Motor neuron (in vitro differentiated cells): ENCODE measurements at regions not wholly inside any gene's neighbourhood (a gene's known extent, or its start where the extent isn't known, plus 50 kb on each side); places are given as distances from the start of the nearest gene placed in this dataset.

Experiments
- ATAC-seq, 8 experiments: fragments of 200-7000 bp; cut with Tn5 transposase; replicated peaks in 6 of 8; 2 replicates each; pipeline ENCODE4 v1.8.0; 2021; ENCODE audit warnings: mild to moderate bottlenecking in 8 of 8, moderate library complexity in 8 of 8
- H3K27ac ChIP-seq, 2 donors: fragments of 250-450 bp; sonication (Bioruptor Pico); 2 replicates each; pipeline ENCODE4 v1.9.0; 2021; ENCODE audit warnings: antibody characterized with exemption in 2 of 2, mild to moderate bottlenecking in 2 of 2, moderate library complexity in 1 of 2
- H3K4me1 ChIP-seq, 2 donors: fragments of 250-450 bp; sonication (Bioruptor Pico); replicated peaks in 1 of 2; 2 replicates each; pipeline ENCODE4 v1.6.1; 2021; ENCODE audit warnings: antibody characterized with exemption in 2 of 2, mild to moderate bottlenecking in 2 of 2, moderate library complexity in 1 of 2
- H3K4me3 ChIP-seq, 5 donors: fragments of 250-450 bp; sonication (Bioruptor Pico); 2 replicates each; pipeline ENCODE4 v1.9.0; 2021; ENCODE audit warnings: antibody characterized with exemption in 5 of 5, mild to moderate bottlenecking in 5 of 5, moderate library complexity in 4 of 5
- WGBS, 10 experiments: fragments of 450-650 bp; shearing (Covaris generic); methylation state at CpG; one replicate each; pipeline ENCODE4 v1.0.0; 2022; 5-methylcytosine and 5-hydroxymethylcytosine counted together
- in situ Hi-C, 9 experiments: fragments of 400-800 bp; cut with MboI; loops; one replicate each; pipeline ENCODE4 v1.15.0; 2021; ENCODE audit warnings: low sequenced_read_pairs in 9 of 9, low pct_unique_long_range_greater_than_20kb in 2 of 9; ENCODE audit not compliant: unreplicated experiment in 9 of 9

DNA sequence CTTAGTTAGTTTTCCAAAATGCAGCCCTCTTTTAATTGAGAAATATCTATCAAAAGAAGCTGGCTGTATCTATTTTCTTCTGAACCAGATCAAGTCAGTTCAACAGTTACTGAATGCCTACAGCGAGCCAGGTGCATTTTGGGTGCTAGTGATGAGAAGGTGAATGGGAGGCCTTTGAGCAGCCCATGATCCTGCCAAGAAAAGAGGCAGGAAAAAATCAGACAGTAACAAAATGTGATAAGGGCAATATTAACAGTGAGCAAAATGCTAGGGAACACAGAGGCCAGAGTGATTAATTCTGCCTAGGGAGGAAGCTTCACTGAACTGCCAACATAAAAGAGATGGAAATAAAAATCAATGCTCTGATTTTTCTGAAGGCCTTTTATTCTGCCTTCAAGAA, 248.5 kb downstream of the SNCA start:
- peak in 5 of 8 experiments; percentile 36 to 83 (median 59) for ATAC-seq
- Histone ChIP-seq H3K4me3 (no peak overlapping the region), H3K27ac (no peak overlapping the region), H3K4me1 (peaks cover 11 to 42% of the 10 kb centered on the region in 2 donors)
- in situ Hi-C loops, result no loop called here
- WGBS, 10 experiments, result 33 to 100% (median 75%) methylated on average over 1 of the region's 1 CpG; no CpG with 5 or more reads in 3 of the 10 experiments

DNA sequence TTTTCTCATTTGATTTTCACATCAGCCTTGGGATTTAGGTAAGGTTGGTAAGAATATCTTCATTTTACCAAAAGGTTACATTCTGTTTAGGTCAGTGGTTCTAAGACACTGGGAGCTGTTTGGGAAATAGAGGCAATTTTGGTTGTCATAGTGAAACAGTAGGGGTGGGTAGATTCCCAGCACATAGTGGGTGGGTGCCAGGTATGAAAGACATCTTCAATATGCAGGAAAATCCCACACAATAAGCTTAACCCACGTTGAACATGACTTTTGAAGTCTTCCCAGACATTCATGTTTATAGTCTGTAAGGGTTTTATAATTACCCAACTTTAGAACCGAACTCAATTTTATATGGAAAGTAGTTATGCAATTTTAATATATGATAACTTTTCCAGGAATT, 249.6 kb downstream of the SNCA start:
- peaks cover 11 to 42% of the 10 kb centered on the region in 2 donors for H3K4me1 ChIP-seq
- WGBS, 10 experiments, result 14 to 71% (median 58%) methylated on average over 1 to 2 of the region's 2 CpGs; no CpG with 5 or more reads in 4 of the 10 experiments
- in situ Hi-C loops, result no loop called here
- H3K27ac ChIP-seq, result no peak overlapping the region
- no peak overlapping the region for H3K4me3 ChIP-seq
- ATAC-seq, result no peak

DNA sequence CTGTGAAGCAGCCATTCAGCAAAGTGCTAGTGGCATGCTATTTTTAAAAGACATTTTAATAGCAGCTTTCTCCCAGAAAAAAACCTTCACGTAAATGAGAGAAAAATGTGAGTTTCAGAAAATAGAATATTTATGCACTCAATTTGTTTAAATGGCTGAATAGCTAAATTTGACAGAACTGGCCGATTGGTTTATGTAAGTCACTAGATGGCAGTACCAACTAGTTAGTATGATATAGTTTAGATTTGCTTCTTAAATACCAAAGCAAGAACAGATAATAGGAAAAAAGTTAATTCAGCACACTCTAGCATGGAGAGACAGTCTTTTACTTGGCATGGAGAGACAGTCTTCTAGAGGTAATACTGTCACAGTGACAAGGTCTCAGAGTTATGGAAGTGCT, 250.1 kb downstream of the SNCA start:
- 7 to 90% (median 39%) methylated on average over 1 to 2 of the region's 2 CpGs for WGBS, 10 experiments
- Histone ChIP-seq H3K4me1 (peaks cover 11 to 42% of the 10 kb centered on the region in 2 donors), H3K27ac (no peak overlapping the region), H3K4me3 (no peak overlapping the region)
- no peak for ATAC-seq
- in situ Hi-C loops, result no loop called here

DNA sequence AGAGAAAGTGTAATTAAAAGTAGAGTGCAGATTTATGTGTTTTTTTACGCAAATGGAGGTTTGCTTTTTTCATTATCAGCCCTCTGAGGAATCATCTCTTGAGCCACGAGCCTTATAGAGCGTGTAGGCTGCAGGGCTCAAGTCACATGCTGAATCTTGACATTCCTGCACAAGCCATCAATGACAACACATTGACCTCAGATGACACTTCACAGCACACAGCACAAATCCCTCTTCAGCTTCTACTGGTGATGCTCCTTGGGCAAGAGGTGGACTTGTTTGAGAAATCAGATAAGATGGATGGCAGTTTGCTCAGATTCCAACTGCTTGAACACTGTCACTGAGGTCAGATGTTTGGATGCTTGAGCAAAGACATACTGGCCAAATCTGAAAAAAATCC, 250.6 kb downstream of the SNCA start:
- 0 to 80% (median 60%) methylated on average over 1 to 3 of the region's 3 CpGs; no CpG with 5 or more reads in 1 of the 10 experiments for WGBS, 10 experiments
- no peak overlapping the region for H3K4me3 ChIP-seq
- peak in 5 of 8 experiments; percentile 55 to 91 (median 73) for ATAC-seq
- peaks cover 11 to 42% of the 10 kb centered on the region in 2 donors for H3K4me1 ChIP-seq
- in situ Hi-C loops, result no loop called here
- no peak overlapping the region for H3K27ac ChIP-seq

DNA sequence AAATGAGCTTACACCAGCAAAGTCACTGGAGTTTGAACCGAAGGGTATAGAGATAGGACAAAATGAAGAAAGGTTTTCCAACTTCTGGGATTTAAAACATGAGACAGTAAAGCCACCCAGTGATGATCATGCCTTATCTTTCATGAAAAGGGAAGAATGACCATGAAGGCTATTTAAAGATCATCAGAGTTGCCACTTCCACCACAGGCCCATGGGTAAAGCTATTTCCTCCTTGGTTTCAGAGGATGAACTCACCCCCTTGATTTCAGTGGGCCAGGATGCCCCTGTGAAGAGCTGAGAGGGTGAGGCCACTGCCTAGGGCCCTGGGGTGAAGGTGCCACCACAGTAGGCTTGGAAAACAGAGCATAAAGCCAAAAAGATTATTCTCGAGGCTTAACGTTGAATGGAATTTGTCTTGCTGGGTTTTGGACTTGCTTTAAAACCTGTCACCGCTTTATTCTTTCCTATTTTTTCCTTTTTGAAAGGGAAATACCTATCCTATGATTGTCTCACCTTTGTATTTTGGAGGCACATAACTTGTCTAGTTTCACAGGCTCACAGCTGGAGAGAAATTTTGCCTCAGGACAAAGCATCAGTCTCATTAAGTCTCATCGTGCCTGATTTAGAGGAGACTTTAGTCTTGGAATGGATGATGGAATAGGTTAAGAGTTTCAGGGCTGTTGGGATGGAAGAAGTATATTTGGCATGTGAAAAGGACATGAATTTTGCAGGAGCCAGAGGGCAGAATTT, 254.0 kb downstream of the SNCA start:
- Histone ChIP-seq H3K4me1 (peaks cover 2 to 22% of the 10 kb centered on the region in 2 donors), H3K4me3 (no peak overlapping the region), H3K27ac (no peak overlapping the region)
- ATAC-seq, result no peak
- WGBS, 10 experiments, result 20 to 100% (median 92%) methylated on average over 1 to 5 of the region's 5 CpGs; no CpG with 5 or more reads in 1 of the 10 experiments
- in situ Hi-C loops, result no loop called here

DNA sequence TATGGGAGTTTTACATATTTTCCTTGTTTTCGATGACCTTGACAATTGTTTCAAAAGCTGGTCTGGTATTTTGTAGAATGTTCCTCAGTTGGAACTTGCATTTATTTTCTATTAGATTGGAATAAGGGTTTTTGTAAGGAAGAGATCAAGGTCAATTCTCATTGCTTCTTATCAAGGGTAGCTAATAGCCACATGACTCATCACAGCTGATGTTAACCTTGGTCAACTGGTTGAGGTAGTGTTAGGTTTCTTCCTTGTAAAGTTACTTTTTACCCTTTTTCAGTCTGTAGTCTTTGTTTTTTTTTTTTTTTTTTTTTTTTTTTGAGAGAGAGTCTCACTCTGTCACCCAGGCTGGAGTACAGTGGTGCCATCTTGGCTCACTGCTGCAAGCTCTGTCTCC, 257.2 kb downstream of the SNCA start:
- H3K4me3 ChIP-seq, result no peak overlapping the region
- H3K4me1 ChIP-seq, result peaks cover 0 to 12% of the 10 kb centered on the region in 2 donors
- in situ Hi-C loops, result no loop called here
- no peak overlapping the region for H3K27ac ChIP-seq
- no peak for ATAC-seq
- WGBS, 10 experiments, result 0 to 7% (median 0%) methylated on average over 1 of the region's 1 CpG; no CpG with 5 or more reads in 2 of the 10 experiments

DNA sequence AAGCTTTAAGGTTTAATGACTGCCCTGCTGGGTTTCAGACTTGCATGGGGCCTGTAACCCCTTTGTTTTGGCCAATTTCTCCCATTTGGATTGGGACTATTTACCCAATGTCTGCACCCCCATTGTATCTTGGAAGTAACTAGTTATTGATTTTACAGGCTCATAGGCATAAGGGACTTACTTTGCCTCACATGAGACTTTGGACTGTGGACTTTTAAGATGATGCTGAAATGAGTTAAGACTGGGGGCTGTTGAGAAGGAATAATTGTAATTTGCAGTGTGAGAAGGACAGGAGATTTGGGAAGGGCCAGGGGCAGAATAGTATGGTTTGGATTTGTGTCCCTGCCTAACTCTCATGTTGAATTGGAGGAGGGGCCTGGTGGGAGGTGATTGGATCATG, 260.7 kb downstream of the SNCA start:
- in situ Hi-C loops, result no loop called here
- Histone ChIP-seq H3K27ac (no peak overlapping the region), H3K4me1 (peaks cover 0 to 32% of the 10 kb centered on the region in 2 donors), H3K4me3 (no peak overlapping the region)
- no peak for ATAC-seq

DNA sequence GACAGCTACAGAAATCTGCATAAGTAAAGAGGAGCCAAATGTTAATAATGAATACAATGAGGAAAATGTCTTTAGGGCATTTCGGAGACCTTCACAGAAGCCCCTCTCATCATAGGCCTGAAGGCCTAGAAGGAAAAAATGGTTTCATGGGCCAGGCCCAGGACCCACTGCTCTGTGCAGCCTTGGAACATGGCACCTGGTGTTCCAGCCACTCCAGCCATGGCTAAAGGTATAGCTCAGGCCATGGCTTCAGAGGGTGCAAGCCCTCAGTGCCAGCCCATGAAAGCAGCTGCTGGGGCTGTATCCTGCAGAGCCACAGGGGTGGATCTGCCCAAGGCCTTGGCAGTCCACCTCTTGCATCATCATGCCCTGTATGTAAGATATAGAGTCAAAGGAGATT, 261.1 kb downstream of the SNCA start:
- Histone ChIP-seq H3K4me1 (peaks cover 0 to 32% of the 10 kb centered on the region in 2 donors), H3K4me3 (no peak overlapping the region), H3K27ac (no peak overlapping the region)
- 40 to 100% (median 87%) methylated on average over 1 of the region's 1 CpG; no CpG with 5 or more reads in 4 of the 10 experiments for WGBS, 10 experiments
- ATAC-seq, result no peak
- in situ Hi-C loops, result no loop called here

DNA sequence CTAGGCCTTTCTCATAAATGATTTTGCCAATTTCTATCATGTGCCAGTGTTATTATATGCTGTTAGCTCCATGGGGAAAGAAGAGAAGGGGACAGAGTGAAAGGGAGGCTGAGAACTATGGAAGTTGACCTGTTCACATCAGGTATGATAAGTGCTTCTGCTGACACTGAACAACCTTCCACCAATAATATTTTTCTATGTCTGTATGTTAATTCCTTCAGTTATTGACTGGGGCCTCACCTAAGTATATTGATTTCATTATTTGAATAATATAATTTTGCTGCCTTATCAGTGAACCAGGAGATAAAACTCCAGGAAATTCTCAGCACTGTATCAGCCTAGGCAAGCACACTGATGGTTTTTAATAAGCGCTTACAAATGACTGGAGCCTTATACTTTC, 262.8 kb downstream of the SNCA start:
- peaks cover 0 to 32% of the 10 kb centered on the region in 2 donors for H3K4me1 ChIP-seq
- in situ Hi-C loops, result no loop called here
- no peak for ATAC-seq
- 40 to 100% (median 100%) methylated on average over 1 of the region's 1 CpG; no CpG with 5 or more reads in 4 of the 10 experiments for WGBS, 10 experiments
- no peak overlapping the region for H3K4me3 ChIP-seq
- no peak overlapping the region for H3K27ac ChIP-seq

DNA sequence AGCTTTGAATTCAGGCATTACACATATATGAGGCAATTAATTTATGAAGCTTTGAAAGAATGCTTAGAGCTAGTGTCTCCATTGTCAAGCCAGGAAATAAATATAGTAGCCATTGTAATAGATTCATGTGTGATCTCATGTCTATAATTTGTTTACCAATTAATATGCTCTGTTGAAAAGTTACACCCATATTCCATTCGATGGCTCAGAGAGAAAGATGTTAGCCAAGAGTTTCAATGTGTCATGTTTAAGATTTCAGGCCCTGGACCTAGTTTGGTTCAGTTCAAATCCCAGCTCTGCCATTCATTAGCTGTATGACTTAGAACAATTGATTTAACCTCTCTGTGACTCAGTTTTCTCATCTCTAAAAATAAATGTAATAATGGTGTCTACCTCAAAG, 263.3 kb downstream of the SNCA start:
- H3K27ac ChIP-seq, result no peak overlapping the region
- ATAC-seq, result peak in 2 of 8 experiments; percentile 58 to 83
- peaks cover 0 to 32% of the 10 kb centered on the region in 2 donors for H3K4me1 ChIP-seq
- H3K4me3 ChIP-seq, result no peak overlapping the region
- in situ Hi-C loops, result no loop called here
- WGBS, 10 experiments, result 0 to 100% (median 78%) methylated on average over 1 of the region's 1 CpG; no CpG with 5 or more reads in 3 of the 10 experiments

DNA sequence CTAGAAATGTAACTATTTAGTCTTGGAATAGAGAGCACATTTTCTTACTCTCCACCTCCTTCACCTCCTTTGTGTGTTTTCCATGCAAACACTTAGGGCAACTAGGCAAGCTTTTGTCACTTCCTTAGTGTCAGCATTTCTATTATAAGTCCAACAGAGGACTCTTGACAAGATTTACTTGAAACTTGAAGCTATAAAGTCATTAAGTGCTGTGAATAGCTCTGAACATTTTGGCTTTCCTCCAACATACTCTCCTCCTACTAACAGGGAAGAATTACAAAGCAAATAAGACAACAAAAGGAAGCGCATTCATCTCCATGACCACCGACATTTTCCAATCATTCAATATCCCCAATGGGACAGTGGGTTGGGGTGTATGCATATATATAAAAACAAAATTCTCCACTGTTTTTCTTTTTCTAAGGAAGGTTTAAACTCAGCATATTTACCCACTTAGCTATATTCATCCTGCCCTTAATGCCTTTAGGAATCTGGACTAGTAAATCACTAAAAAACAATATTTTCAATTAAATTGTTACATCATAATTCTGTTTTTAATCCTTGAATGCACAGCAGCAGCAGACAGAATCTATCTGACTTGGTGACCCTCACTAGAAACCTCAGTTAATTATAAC, 264.6 kb downstream of the SNCA start:
- Histone ChIP-seq H3K4me1 (peaks cover 0 to 20% of the 10 kb centered on the region in 2 donors), H3K4me3 (no peak overlapping the region), H3K27ac (no peak overlapping the region)
- WGBS, 10 experiments, result 0 to 100% (median 17%) methylated on average over 1 to 2 of the region's 2 CpGs
- ATAC-seq, result peak in 6 of 8 experiments; percentile 29 to 97 (median 93)
- in situ Hi-C loops, result no loop called here

DNA sequence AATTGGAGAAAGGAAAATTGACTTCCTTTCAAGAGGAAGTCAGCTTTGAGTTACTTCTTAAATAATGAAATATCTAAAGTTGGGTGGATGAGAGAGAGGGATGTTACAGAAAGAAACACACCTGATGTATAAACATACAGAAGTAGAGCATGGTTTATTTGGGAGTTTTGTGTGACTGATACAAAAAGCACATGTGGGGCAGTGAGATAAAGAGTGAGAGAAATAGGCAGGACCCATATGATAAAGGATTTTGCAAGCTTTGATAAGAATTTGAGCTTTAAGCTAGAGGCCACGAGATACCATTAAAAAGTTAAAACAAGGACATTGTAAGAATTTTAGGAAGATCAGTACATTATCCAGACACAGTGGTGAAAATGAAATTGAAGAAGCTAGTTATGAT, 263.3 kb upstream of the GPRIN3 start:
- no peak for ATAC-seq
- H3K4me1 ChIP-seq, result peaks cover 0 to 19% of the 10 kb centered on the region in 2 donors
- in situ Hi-C loops, result no loop called here
- WGBS, 10 experiments, result 0 to 100% (median 91%) methylated on average over 1 of the region's 1 CpG; no CpG with 5 or more reads in 1 of the 10 experiments
- no peak overlapping the region for H3K27ac ChIP-seq
- no peak overlapping the region for H3K4me3 ChIP-seq

DNA sequence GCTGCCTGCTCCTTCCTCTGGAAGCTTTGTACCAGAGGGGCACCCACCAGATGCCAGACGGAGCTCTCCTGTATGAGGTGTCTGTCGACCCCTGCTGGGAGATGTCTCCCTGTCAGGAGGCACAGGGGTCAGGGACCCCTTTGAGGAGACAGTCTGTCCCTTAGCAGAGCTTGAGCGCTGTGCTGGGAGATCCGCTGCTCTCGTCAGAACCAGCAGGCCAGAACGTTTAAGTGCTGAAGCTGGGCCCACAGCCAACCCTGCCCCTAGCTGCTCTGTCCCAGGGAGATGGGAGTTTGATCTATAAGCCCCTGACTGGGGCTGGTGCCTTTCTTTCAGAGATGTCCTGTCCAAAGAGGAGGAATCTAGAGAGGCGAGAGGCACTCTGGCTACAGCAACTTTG, 260.3 kb upstream of the GPRIN3 start:
- no peak for ATAC-seq
- in situ Hi-C loops, result no loop called here
- WGBS, 10 experiments, result 40 to 100% (median 100%) methylated on average over 1 to 2 of the region's 7 CpGs; no CpG with 5 or more reads in 3 of the 10 experiments
- no peak overlapping the region for H3K4me3 ChIP-seq
- peaks cover 0 to 11% of the 10 kb centered on the region in 2 donors for H3K4me1 ChIP-seq
- H3K27ac ChIP-seq, result no peak overlapping the region
